ENCODE measurements at regions not wholly inside any gene's neighbourhood (a gene's known extent, or its start where the extent isn't known, plus 50 kb on each side); places are given as distances from the start of the nearest gene placed in this dataset.
"Not testable (repeated sequence)": the region's sequence is repeated elsewhere in the genome, so short reads cannot be mapped to it uniquely, and the experiment has no call there.

GRCh38 chr2:234373481-234374149 lies 123.3 kb downstream of the ARL4C start:
- no peak for DNase-seq

- DNase-seq: no peak
These were observed 123.8 kb downstream of the ARL4C start for GRCh38 chr2:234373060-234373459.

- peak; percentile 12 for DNase-seq
These were observed 124.4 kb downstream of the ARL4C start for GRCh38 chr2:234372506-234372905.

- DNase-seq: peak; percentile 52
These were observed 128.0 kb downstream of the ARL4C start for GRCh38 chr2:234368861-234369261.

GRCh38 chr2:234366891-234367290 lies 130.0 kb downstream of the ARL4C start:
- DNase-seq: no peak

- DNase-seq: no peak
These were observed 132.2 kb downstream of the ARL4C start for GRCh38 chr2:234364661-234365060.

- no peak for DNase-seq
These were observed 133.1 kb downstream of the ARL4C start for GRCh38 chr2:234363647-234364294.

- no peak for DNase-seq
These were observed 133.8 kb downstream of the ARL4C start for GRCh38 chr2:234363011-234363487.

GRCh38 chr2:234360313-234360975 lies 136.4 kb downstream of the ARL4C start:
- not testable (repeated sequence) for DNase-seq

GRCh38 chr2:234357666-234358065 lies 139.2 kb downstream of the ARL4C start:
- DNase-seq: no peak

- DNase-seq: no peak
These were observed 141.0 kb downstream of the ARL4C start for GRCh38 chr2:234355808-234356365.

- DNase-seq: no peak
These were observed 141.7 kb downstream of the ARL4C start for GRCh38 chr2:234355021-234355720.

GRCh38 chr2:234352270-234352669 lies 144.6 kb downstream of the ARL4C start:
- no peak for DNase-seq

- not testable (repeated sequence) for DNase-seq
These were observed 145.0 kb downstream of the ARL4C start for GRCh38 chr2:234351866-234352265.

GRCh38 chr2:234348081-234348480 lies 148.8 kb downstream of the ARL4C start:
- DNase-seq: no peak

- no peak for DNase-seq
These were observed 151.0 kb downstream of the ARL4C start for GRCh38 chr2:234345921-234346320.

GRCh38 chr2:234344012-234344411 lies 152.9 kb downstream of the ARL4C start:
- no peak for DNase-seq

- no peak for DNase-seq
These were observed 153.5 kb downstream of the ARL4C start for GRCh38 chr2:234343372-234343771.

- DNase-seq: no peak
These were observed 155.4 kb downstream of the ARL4C start for GRCh38 chr2:234341306-234341985.

- no peak for DNase-seq
These were observed 157.4 kb downstream of the ARL4C start for GRCh38 chr2:234339501-234339900.

GRCh38 chr2:234339011-234339410 lies 157.9 kb downstream of the ARL4C start:
- no peak for DNase-seq

- DNase-seq: peak; percentile 43
These were observed 161.1 kb downstream of the ARL4C start for GRCh38 chr2:234335661-234336228.

Measured in activated CD4-positive, alpha-beta T cell treated with anti-CD3 and anti-CD28 coated beads, Interleukin-2, amount 50 U/mL, for 16 hours (primary cell).